ENCODE measurements at regions not wholly inside any gene's neighbourhood (a gene's known extent, or its start where the extent isn't known, plus 50 kb on each side); places are given as distances from the start of the nearest gene placed in this dataset.

- H3K4me3 ChIP-seq (ENCODE audit: low read length): no peak overlapping the region
- no peak for DNase-seq (ENCODE audit: low read depth)
- no peak for TF ChIP-seq CTCF (conservative IDR thresholded peaks at IDR 0.05; ENCODE audit: low read length)
Measured at GRCh38 chr16:86048221-86048620, 149.3 kb downstream of the IRF8 start.

GRCh38 chr16:86048882-86049585, 150.1 kb downstream of the IRF8 start:
- H3K4me3 ChIP-seq (ENCODE audit: low read length): no peak overlapping the region
- no peak for TF ChIP-seq CTCF (conservative IDR thresholded peaks at IDR 0.05; ENCODE audit: low read length)
- DNase-seq (ENCODE audit: low read depth): no peak

- H3K4me3 ChIP-seq (ENCODE audit: low read length): no peak overlapping the region
- TF ChIP-seq CTCF (conservative IDR thresholded peaks at IDR 0.05; ENCODE audit: low read length): no peak
- no peak for DNase-seq (ENCODE audit: low read depth)
Measured at GRCh38 chr16:86049641-86050040, 150.7 kb downstream of the IRF8 start.

- no peak for TF ChIP-seq CTCF (conservative IDR thresholded peaks at IDR 0.05; ENCODE audit: low read length)
- no peak overlapping the region for H3K4me3 ChIP-seq (ENCODE audit: low read length)
- no peak for DNase-seq (ENCODE audit: low read depth)
Measured at GRCh38 chr16:86050111-86050510, 151.1 kb downstream of the IRF8 start.

GRCh38 chr16:86050591-86051367, 151.8 kb downstream of the IRF8 start:
- H3K4me3 ChIP-seq (ENCODE audit: low read length): no peak overlapping the region
- no peak for TF ChIP-seq CTCF (conservative IDR thresholded peaks at IDR 0.05; ENCODE audit: low read length)

GRCh38 chr16:86051368-86052114, 152.6 kb downstream of the IRF8 start:
- DNase-seq (ENCODE audit: low read depth): peak; percentile 16
- no peak for TF ChIP-seq CTCF (conservative IDR thresholded peaks at IDR 0.05; ENCODE audit: low read length)
- H3K4me3 ChIP-seq (ENCODE audit: low read length): no peak overlapping the region

More at GRCh38 chr16:86050591-86051367, 151.8 kb downstream of the IRF8 start:
- DNase-seq (ENCODE audit: low read depth): no peak
